GM21737 (cell line): ENCODE measurements at regions not wholly inside any gene's neighbourhood (a gene's known extent, or its start where the extent isn't known, plus 50 kb on each side); places are given as distances from the start of the nearest gene placed in this dataset.
"Not testable (repeated sequence)": the region's sequence is repeated elsewhere in the genome, so short reads cannot be mapped to it uniquely, and the experiment has no call there.

Experiments used
- ATAC-seq: cut with Tn5 transposase; IDR thresholded peaks from one replicate; pipeline ENCODE4 v1.9.1; 2021; ENCODE audit warnings: mild to moderate bottlenecking, moderate library complexity; ENCODE audit not compliant: unreplicated experiment

DNA sequence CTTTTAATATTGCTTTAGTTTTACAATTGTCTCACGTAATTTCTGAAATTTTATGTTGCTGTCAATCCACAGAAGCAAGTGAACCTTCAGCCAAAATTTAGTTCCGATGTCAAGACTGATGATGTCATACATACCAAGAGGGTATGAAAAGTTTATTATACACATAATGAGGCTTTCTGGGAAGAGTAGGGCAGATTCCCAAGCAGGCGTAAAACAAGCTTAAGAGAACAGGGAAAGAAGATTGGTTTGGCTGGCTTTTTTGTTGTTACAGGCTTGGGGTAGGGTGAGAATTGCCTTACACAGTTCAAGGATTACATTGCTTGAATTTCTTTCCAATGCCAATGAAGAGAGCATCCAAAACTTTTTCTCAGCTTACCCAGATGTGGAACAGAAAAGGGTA, 1962.9 kb upstream of the CDH6 start:
- no peak for ATAC-seq

DNA sequence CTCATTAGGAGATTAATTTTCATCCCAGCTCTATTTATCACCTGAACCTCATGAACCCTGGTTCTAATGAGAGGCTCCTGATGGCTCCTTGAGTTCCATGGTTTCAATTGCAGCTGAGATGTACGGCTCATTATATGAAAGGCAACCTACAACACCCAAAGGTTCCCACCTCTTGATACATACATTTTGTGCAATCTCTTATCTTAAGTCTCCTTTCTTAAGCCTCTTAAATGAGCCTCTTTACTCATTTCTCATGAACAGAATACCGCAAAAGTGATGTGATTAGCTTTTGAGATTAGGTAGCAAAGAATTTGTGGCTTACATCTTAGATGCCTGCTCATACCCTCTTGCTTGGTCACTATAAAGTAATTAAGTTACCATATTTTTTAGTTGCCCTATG, 1964.0 kb upstream of the CDH6 start:
- no peak for ATAC-seq

DNA sequence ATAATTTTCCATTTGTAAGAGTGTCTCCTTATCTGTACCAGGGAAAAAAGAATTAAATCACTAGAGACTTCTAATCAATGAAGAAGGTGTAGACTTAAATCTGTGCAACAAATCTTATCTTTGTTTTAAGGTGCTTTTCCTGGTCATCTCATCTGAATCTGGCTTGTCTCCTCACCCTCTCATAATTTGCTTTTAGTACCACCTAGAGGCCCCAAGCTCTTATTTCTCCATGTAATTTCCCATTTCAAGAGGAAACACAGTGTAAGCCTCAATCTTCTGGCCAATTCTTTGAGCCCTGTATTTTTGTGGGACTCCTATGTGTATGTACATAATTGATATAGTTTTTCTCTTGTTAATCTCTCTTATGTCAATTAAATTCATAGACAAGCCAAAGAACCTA, 1975.3 kb upstream of the CDH6 start:
- ATAC-seq = no peak

DNA sequence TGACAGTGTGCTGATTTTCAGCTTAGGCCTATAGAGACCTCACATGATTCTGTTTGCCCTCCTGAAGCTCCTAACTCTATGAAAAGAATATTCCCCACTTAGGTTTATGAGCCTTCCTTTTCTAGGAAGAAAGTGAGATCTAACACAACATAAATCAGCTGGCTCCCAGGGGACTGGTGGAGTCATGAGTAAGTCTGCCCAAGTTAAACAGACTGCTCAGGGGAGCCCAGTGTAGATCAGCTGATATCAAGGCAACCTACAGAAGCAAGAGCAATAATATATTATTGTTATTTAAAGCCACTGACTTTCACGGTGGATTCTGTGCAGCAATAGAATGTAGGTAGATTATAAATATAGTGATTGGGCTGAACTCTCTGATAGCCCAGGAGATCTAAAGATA, 1978.6 kb upstream of the CDH6 start:
- no peak for ATAC-seq

DNA sequence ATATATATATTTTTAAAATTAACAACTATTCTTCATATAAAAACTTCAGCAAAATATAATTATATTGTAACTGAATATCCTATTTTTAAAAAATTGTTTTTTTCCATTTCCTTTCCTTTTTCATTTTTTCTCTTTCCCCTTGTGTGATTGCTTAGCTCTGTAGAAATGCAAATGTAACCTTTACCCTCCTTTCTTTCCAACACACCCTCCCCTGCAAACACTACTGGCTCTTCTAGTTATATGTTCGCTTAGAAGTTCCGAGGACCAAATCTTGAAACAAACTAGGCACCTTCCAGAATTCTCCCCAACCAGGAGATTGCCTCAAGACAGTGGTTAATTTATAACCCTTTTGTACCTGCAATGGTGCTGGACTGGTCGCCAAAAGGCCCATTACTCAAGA, 1980.0 kb upstream of the CDH6 start:
- ATAC-seq = no peak

DNA sequence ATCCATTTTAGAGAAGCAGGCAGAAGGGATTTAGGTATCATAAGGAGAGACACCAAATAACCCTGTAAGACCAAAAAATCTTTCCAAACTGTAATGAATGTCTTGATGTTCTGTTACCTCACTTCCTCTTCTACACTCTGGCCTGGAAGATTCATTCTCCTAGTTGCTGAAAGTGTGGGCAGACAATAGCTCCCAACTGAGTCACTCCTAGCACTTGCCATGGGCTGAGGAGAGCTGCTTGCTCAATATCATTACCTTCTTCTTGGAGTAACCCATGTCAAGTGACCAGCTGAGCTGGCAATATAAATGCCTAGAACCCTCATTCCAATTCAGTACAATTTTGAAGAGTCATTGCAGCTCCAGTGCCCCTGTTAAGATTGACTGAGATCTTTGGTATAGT, 1985.5 kb upstream of the CDH6 start:
- no peak for ATAC-seq

DNA sequence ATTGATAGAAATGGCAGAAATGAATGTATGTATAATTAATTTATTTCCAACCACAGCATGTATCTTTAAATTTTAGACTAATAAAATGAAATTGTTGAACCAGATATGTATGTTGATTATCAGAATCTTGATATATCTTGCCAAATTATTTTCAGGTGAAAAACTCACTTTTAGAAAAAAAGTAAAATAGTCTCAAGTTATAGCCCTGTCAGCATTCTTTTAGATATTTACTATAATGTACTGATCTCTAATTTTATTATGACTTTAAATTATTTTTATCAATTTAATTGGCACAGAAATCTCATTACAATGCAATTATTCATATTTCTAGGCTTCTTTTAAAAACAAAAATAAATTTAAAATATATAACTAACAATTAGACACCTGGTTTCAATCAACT, 1990.4 kb upstream of the CDH6 start:
- no peak for ATAC-seq

DNA sequence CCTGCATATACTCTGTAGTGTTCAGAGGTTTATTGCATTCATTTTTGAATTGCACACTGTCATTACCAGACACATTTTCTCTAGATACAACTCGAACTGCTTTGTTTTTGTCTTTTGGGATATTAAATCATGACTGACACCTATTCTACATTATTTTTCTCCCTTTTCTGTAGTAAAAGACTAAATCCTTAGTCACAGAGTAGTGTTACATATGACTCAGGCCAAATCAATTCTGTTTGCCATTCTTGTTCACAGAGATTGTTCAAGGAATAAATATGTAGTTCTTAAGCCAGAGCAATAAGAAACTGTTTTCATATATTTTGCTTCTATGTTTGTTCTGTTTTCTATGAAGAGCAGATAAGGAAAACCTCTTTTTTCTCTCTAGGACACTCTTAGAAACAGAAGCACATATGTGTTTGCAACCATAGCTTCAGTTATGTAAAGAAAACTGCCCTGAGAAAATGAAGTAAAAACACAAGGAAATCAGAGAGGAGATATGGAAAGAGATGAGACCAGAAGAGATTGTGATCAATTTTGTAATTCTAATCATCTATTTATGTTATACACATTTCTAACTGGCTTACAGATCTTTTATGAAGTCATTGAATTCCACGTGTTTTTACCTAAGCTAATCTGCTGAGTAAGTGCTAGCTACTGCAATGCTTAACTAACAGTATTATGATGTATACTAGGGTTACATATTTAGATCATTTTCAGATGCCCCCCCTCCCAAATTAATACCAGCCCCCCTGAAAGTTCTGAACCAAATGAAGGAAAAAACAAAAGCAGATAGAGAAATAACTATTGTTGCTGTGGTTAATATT, 1995.6 kb upstream of the CDH6 start:
- ATAC-seq = no peak

DNA sequence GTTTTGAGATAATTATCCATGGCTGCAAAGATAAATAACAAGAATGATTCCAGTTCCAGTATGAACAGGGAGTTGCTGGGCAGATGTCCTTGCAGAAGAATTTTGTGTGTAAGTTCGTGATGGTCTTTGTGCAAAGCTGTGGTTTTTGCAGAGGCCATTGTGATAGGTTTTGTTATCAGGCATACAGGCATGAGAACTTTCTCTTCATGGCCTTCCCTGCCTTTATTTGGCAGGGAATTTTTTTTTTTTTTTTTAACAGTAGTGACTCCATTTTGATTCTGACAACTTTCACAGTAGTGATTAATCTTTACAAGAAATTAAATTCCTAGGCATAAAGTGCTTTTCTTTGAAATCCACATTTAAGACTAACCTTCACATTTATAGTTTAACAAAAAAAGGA, 1999.5 kb upstream of the CDH6 start:
- no peak for ATAC-seq

DNA sequence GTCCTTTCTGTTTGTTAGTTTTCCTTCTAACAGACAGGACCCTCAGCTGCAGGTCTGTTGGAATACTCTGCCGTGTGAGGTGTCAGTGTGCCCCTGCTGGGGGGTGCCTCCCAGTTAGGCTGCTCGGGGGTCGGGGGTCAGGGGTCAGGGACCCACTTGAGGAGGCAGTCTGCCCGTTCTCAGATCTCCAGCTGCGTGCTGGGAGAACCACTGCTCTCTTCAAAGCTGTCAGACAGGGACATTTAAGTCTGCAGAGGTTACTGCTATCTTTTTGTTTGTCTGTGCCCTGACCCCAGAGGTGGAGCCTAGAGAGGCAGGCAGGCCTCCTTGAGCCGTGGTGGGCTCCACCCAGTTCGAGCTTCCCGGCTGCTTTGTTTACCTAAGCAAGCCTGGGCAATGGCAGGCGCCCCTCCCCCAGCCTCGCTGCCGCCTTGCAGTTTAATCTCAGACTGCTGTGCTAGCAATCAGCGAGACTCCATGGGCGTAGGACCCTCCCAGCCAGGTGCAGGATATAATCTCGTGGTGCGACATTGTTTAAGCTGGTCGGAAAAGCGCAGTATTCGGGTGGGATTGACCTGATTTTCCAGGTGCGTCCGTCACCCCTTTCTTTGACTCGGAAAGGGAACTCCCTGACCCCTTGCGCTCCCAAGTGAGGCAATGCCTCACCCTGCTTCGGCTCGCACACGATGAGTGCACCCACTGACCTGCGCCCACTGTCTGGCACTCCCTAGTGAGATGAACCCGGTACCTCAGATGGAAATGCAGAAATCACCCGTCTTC, 2002.0 kb upstream of the CDH6 start:
- ATAC-seq = not testable (repeated sequence)

DNA sequence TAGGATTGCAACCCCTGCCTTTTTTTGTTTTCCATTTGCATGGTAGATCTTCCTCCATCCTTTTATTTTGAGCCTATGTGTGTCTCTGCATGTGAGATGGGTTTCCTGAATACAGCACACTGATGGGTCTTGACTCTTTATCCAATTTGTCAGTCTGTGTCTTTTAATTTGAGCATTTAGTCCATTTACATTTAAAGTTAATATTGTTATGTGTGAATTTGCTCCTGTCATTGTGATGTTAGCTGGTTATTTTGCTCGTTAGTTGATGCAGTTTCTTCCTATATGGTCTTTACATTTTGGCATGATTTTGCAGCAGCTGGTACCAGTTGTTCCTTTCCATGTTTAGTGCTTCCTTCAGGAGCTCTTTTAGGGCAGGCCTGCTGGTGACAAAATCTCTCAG, 2003.1 kb upstream of the CDH6 start:
- not testable (repeated sequence) for ATAC-seq

DNA sequence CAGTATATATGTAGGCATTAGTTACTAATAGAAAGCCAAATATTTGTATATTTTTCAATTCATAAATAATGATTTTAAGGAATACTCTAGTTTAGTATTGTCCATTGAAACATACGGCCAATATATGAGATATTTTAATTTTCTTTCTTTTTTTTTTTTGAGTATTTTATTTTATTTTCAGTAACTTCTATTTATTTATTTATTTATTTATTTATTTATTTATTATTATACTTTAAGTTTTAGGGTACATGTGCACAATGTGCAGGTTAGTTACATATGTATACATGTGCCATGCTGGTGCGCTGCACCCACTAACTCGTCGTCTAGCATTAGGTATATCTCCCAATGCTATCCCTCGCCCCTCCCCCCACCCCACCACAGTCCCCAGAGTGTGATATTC, 2007.1 kb upstream of the CDH6 start:
- not testable (repeated sequence) for ATAC-seq

DNA sequence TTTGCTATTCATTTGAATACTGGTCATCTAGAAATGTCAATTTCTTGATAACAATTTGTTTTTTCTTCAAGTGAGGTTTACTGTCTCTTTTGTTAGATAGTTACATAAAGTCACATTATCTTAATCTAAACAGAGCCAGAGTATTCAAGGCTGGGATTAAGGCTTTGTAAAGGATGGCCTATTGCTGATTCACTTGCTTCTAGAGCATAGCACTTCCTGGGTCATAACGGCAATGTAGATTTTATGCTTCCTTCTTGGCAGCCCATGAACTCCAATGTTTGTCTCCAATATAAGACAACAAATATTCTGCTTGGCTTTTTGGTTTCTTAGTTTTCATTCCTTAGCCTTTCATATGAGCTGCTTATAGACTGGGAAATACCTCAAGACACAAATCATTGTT, 2007.9 kb upstream of the CDH6 start:
- ATAC-seq = no peak

DNA sequence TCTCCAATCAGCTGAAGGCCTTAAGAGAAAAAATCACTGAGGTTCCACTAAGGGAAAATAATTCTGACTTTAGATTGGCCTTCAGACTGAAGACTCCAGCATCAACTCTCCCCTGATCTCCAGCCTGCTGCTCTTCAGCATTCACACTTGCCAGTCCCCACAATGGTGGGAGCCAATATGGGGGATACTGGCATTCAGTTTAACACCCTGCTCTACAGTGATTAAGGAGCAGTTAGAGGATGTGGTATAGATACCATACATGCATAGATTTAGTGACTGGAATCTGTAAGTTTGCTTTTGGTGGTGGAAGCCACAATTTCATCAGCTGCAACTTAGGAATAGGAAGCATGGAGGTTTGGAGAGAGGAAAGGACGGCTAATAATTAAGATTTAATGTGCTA, 2017.7 kb upstream of the CDH6 start:
- ATAC-seq = no peak

DNA sequence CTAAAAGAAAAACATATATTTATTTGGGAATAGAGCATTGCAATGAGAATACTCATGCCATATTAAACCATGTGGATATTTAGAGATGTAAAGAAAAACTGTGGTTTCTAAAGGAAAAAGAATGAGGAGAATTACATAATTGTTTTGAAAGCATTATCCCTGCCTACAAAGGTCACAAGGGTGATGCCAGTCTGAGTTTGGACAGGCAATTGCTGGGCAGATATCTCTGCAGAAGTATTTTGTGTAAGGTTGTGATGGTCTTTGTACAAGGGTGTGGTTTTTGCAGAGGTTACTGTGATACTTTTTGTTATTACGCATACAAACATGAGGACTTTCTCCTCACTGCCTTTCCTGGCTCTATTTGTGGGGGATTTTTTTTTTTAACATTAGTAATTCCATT, 2022.9 kb upstream of the CDH6 start:
- no peak for ATAC-seq

DNA sequence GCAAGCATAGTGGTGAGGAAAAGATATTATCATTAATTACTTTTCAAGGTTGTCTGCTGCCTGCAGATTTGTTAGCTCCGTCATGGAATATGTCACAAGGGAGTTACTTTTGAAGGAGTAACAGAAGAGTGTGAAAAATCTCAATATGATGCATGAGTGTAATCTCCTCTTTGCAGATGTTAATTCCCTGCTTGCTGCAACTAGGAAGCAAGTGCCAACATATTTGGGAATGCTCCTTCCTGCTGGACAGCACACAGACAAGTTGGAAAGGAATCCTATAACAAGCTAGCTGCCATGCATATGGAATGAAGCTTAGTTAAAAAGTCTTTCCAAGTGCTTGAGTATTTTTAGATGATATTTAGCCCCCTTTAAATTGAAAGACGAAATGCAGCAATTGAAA, 2023.6 kb upstream of the CDH6 start:
- ATAC-seq = no peak

DNA sequence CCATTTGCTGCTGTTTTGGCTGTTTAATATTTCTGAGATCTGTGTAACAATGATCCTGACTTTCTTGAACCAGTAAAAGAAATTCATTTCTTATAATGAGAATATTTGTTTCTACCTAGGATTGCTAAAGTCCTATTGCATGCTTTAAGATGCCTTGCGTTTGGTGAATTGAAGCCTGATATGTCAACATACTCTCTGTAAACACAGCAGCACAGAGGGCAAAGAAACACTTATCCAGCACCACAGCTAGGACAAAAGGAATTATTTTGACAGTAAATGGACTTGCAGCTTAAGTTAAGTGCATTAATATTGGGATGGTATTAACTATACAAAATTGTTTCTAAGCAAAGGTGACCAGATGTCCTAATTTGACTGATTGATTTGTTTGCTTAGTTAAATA, 2031.2 kb upstream of the CDH6 start:
- ATAC-seq = no peak

DNA sequence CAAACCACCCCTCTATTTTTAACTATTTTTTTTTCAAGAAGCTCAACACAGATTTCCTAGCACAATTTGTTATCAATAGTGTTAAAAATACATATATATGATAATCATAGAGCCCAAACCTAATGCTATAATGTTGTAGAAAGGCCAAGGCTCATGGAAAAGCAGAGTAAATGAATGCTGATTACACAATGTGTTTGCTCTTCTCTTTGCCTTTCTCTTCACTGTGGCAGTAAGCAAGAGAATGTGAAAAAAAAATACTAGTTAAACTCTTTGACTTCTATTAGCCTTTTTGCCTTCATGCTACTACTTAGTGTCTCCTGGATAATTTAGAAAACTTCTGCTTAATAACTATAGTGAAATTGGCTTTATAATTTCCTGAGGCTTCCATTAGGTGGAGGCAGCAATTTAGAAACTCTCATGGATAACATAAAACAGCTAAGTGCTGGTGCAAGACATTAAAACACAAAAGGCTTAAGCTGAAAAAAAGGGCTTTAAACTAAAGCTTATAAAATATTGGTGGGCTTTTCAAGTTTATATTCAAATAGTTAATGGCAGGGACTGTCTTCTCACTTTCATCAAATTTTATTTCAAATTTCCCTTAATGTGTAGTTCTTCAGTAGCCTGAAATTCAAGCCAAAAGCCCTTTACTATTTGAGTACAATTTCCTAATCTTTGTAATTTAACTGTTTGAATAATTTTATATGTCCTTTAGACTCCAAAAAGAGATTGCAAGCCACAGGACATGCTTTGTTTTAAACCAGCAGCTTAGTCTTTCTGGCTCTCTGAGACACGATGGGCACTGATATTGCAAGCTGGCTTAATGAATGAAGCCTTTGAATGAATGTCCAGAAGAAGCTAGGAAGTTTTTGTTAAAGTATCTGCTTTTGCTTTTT, 2031.8 kb upstream of the CDH6 start:
- ATAC-seq = no peak

DNA sequence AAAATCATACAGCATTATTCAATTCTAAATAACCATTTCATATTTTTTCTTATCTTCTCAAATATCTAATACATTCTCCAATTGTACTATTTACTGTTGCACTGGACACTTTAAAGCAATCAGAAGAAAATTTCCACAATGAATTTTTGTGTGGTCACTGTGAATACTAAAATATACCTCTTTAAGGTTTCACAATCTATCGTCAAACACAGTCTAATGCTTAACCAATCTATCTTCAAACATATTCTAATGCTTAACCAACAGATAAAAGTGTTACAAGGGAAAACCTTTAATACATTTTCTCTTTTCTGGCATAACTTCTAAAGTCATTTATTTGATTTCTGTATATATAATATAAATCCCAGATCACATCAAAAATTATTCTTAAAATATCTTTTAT, 2035.5 kb upstream of the CDH6 start:
- no peak for ATAC-seq

DNA sequence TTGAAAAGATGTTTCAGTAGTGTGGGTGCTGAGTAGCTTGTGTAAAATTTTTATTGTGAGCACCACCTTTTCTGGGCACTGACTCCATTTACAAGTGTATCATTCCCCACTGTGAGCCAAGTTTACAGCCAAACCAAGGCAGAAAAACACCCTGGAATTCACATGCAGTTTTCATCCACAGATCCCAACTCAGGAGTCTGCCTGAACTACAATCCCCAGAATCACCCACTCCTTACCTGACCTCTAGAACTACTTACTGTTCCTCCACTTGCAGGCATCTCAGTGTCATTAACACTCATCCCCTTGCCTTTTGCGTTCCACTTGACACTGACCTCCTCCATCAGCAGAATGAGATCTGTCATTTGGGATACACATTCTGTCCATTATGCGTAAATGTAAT, 2042.6 kb upstream of the CDH6 start:
- no peak for ATAC-seq

DNA sequence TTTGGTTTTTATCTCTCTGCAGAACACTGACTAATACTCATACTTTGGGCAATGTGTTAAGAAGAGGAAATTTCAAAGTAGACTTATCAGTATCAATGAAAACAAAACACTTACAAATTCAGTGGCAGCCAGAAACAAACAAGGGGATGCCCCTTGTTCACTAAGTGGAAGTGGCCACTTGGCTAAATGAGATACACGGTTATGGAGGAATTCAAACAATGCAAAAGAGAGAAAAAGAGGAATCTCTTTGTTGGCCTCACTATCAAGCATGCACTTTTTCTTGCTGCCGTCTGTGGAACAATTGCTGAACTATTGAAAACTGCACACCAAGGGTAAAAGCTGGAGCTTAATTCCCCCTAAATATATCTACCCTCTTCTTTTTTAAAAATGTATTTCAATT, 2044.9 kb upstream of the CDH6 start:
- no peak for ATAC-seq
